ENCODE measurements at regions not wholly inside any gene's neighbourhood (a gene's known extent, or its start where the extent isn't known, plus 50 kb on each side); places are given as distances from the start of the nearest gene placed in this dataset.

DNA sequence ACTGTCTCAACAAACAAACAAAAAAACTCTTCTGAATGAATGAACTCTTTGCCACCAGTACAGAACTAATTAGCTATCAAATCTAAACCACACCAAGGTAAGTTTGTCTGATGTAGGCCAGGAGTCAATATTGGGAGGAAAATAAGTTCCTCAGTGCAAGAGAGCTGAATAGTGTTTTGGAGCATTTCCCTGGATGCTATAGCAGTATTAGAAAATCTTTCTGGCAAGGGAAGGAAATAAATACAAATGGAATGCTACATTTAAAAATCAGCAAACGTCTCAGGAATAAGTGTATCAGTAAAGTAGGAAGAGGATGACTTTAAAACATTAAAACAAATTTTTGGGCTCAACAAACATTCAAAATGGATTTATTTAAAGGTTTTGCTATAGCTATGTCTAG lies 81.3 kb upstream of the TMTC4 start:
- Histone ChIP-seq H2BK5ac (ENCODE audit: insufficient read length, low read length) (no peak overlapping the region), H2BK15ac (ENCODE audit: low read depth, low read length) (no peak overlapping the region), H4K20me1 (ENCODE audit: control insufficient read depth, insufficient read depth, insufficient read length) (no peaks in the 10 kb centered on the region), H3K4me1 (ENCODE audit: insufficient read depth, low read length) (no peaks in the 10 kb centered on the region), H3K9ac (ENCODE audit: extremely low read depth, insufficient read length, low read length) (no peak overlapping the region), H2AK5ac (ENCODE audit: insufficient read length, low read length) (no peak overlapping the region), H3K56ac (ENCODE audit: insufficient read length, low read depth, low read length) (no peak overlapping the region), H2AFZ (ENCODE audit: low read length) (no peak overlapping the region), H4K8ac (replicated peaks; ENCODE audit: insufficient read length, low read depth, low read length) (no peak overlapping the region), H2BK12ac (ENCODE audit: insufficient read length, low read depth, low read length) (no peak overlapping the region), H3K4ac (ENCODE audit: low read depth, low read length) (no peak overlapping the region), H4K5ac (ENCODE audit: insufficient read length, low read depth, low read length) (no peak overlapping the region), H2BK20ac (ENCODE audit: low read depth, low read length, poor library complexity, severe bottlenecking) (no peak overlapping the region), H4K91ac (ENCODE audit: insufficient read length, low read depth, low read length) (no peak overlapping the region), H3T11ph (ENCODE audit: low read length) (no peak overlapping the region), H3K79me1 (ENCODE audit: insufficient read depth, low read depth, low read length, poor library complexity, severe bottlenecking) (no peaks in the 10 kb centered on the region), H2BK120ac (ENCODE audit: low read depth, low read length, poor library complexity, severe bottlenecking) (no peak overlapping the region), H3K23ac (ENCODE audit: insufficient read length, low read depth, low read length) (no peak overlapping the region), H3K27ac (ENCODE audit: insufficient read length, low read depth, low read length) (no peak overlapping the region), H3K23me2 (ENCODE audit: insufficient read length, low read depth, low read length, poor library complexity, severe bottlenecking) (no peaks in the 10 kb centered on the region), H3K14ac (ENCODE audit: insufficient read depth, low read length) (no peak overlapping the region), H3K79me2 (ENCODE audit: insufficient read depth, low read length) (no peaks in the 10 kb centered on the region), H3K27me3 (ENCODE audit: insufficient read depth, low read length) (no peaks in the 10 kb centered on the region), H3K4me2 (ENCODE audit: insufficient read depth, insufficient read length, low read length) (no peak overlapping the region), H3K9me3 (ENCODE audit: control insufficient read depth, low read depth, low read length) (no peaks in the 10 kb centered on the region), H3K18ac (ENCODE audit: insufficient read length, low read depth, low read length) (no peak overlapping the region)
- Mint-ChIP-seq H3K4me1 (no peaks in the 10 kb centered on the region), H3K27me3 (ENCODE audit: low read depth) (no peaks in the 10 kb centered on the region), H3K9me3 (no peaks in the 10 kb centered on the region), H3K36me3 (ENCODE audit: insufficient read depth in 1 of 3, low read depth in 3 of 3) (no peaks in the 10 kb centered on the region), H3K4me3 (no peak overlapping the region), H3K27ac (no peak overlapping the region)
- no CpG with 5 or more reads among the region's 1 CpG for WGBS (ENCODE audit: extremely low coverage, insufficient read length, low lambda C conversion rate)
- TF ChIP-seq, protein P1, sequence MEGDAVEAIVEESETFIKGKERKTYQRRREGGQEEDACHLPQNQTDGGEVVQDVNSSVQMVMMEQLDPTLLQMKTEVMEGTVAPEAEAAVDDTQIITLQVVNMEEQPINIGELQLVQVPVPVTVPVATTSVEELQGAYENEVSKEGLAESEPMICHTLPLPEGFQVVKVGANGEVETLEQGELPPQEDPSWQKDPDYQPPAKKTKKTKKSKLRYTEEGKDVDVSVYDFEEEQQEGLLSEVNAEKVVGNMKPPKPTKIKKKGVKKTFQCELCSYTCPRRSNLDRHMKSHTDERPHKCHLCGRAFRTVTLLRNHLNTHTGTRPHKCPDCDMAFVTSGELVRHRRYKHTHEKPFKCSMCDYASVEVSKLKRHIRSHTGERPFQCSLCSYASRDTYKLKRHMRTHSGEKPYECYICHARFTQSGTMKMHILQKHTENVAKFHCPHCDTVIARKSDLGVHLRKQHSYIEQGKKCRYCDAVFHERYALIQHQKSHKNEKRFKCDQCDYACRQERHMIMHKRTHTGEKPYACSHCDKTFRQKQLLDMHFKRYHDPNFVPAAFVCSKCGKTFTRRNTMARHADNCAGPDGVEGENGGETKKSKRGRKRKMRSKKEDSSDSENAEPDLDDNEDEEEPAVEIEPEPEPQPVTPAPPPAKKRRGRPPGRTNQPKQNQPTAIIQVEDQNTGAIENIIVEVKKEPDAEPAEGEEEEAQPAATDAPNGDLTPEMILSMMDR (conservative IDR thresholded peaks at IDR 0.05) = no peak
- DNase-seq = no peak

Measured in H9 (cell line).